HEK293 (cell line): ENCODE measurements at regions not wholly inside any gene's neighbourhood (a gene's known extent, or its start where the extent isn't known, plus 50 kb on each side); places are given as distances from the start of the nearest gene placed in this dataset.

Experiments
- CTCF ChIA-PET: fragments of 350-600 bp; formaldehyde crosslinking; extraction: SDS; loops from one replicate; lab custom pipeline; 2021; ENCODE audit warnings: antibody characterized with exemption; lab: Yijun Ruan, JAX
- POLR2A ChIA-PET: fragments of 300-600 bp; formaldehyde crosslinking; extraction: SDS; loops from one replicate; lab custom pipeline; 2020; ENCODE audit warnings: antibody characterized with exemption, inconsistent platforms; lab: Yijun Ruan, JAX
- H3K27ac ChIP-seq: fragments of 200-500 bp; sonication (Bioruptor generic); 2 replicates; pipeline ENCODE4 v1.5.1; 2014; ENCODE audit warnings: low read depth, low read length, control low read depth, inconsistent platforms; ENCODE audit errors: extremely low read depth
- H3K36me3 ChIP-seq, 2 experiments: fragments of 200-500 bp in 1 of 2; sonication (Bioruptor generic) in 1 of 2; 1 replicate in 1 of 2; 2 replicates in 1 of 2; pipeline ENCODE4 v1.5.1; 2014 to 2017; ENCODE audit warnings: inconsistent platforms in 2 of 2, low read length in 2 of 2; ENCODE audit not compliant: control insufficient read depth in 2 of 2, insufficient read depth in 1 of 2
- H3K4me1 ChIP-seq: fragments of 200-500 bp; sonication (Bioruptor generic); 2 replicates; pipeline ENCODE4 v1.5.1; 2014; ENCODE audit warnings: mild to moderate bottlenecking, low read length, inconsistent platforms; ENCODE audit not compliant: control insufficient read depth, insufficient read depth
- H3K4me3 ChIP-seq: 2 replicates; pipeline ENCODE4 v1.5.1; 2011; ENCODE audit warnings: low read depth, mild to moderate bottlenecking, control low read depth, low read length, moderate library complexity
- H3K9me3 ChIP-seq: fragments of 200-500 bp; sonication (Bioruptor generic); 2 replicates; pipeline ENCODE4 v1.5.1; 2014; ENCODE audit warnings: low read depth, low read length, inconsistent platforms; ENCODE audit not compliant: control insufficient read depth, insufficient read depth
- HOXA7 ChIP-seq: sonication (generic); formaldehyde crosslinking; IDR thresholded peaks from 2 replicates; pipeline ENCODE4 v1.8.1; 2022; ENCODE audit warnings: missing genetic modification reagents, borderline replicate concordance
- OSR2 ChIP-seq: fragments of 450-650 bp; formaldehyde crosslinking; IDR thresholded peaks from 2 replicates; pipeline ENCODE4 v1.5.1; 2016; ENCODE audit warnings: missing biosample characterization, missing genetic modification characterization
- OVOL3 ChIP-seq: fragments of 450-650 bp; formaldehyde crosslinking; IDR thresholded peaks from 2 replicates; pipeline ENCODE4 v1.5.1; 2016; ENCODE audit warnings: missing biosample characterization, missing genetic modification characterization
- REPIN1 ChIP-seq: fragments of 450-650 bp; formaldehyde crosslinking; IDR thresholded peaks from 2 replicates; pipeline ENCODE4 v1.5.1; 2017; ENCODE audit warnings: missing biosample characterization, missing genetic modification characterization, low read depth
- SETDB1 ChIP-seq: IDR thresholded peaks from one replicate; pipeline ENCODE4 v1.6.1; 2017; ENCODE audit warnings: mild to moderate bottlenecking, low read length, moderate library complexity, mixed read lengths; ENCODE audit not compliant: insufficient read length
- TRIM28 ChIP-seq: IDR thresholded peaks from 2 replicates; pipeline ENCODE4 v1.6.1; 2011; ENCODE audit warnings: low read length, control low read depth, borderline replicate concordance
- ZBTB26 ChIP-seq: fragments of 450-650 bp; formaldehyde crosslinking; optimal IDR thresholded peaks from 2 replicates; pipeline ENCODE3; 2016; ENCODE audit warnings: missing biosample characterization, mild to moderate bottlenecking, missing genetic modification characterization
- ZBTB48 ChIP-seq: fragments of 450-650 bp; formaldehyde crosslinking; IDR thresholded peaks from 2 replicates; pipeline ENCODE4 v1.5.1; 2016; ENCODE audit warnings: missing biosample characterization, missing genetic modification characterization
- ZNF223 ChIP-seq: fragments of 450-650 bp; formaldehyde crosslinking; IDR thresholded peaks from 2 replicates; pipeline ENCODE4 v1.5.1; 2016; ENCODE audit warnings: missing biosample characterization, missing genetic modification characterization
- ZNF302 ChIP-seq: fragments of 450-650 bp; formaldehyde crosslinking; IDR thresholded peaks from 2 replicates; pipeline ENCODE4 v1.5.1; 2016; ENCODE audit warnings: missing biosample characterization, missing genetic modification characterization, low read depth
- ZNF311 ChIP-seq: fragments of 450-650 bp; formaldehyde crosslinking; IDR thresholded peaks from 2 replicates; pipeline ENCODE4 v1.5.1; 2017; ENCODE audit warnings: missing biosample characterization, missing genetic modification characterization, borderline replicate concordance
- ZNF324 ChIP-seq: fragments of 450-650 bp; formaldehyde crosslinking; IDR thresholded peaks from 2 replicates; pipeline ENCODE4 v1.5.1; 2016; ENCODE audit warnings: missing biosample characterization, missing genetic modification characterization
- ZNF426 ChIP-seq: fragments of 450-650 bp; formaldehyde crosslinking; IDR thresholded peaks from 2 replicates; pipeline ENCODE4 v1.5.1; 2017; ENCODE audit warnings: missing biosample characterization, missing genetic modification characterization, mild to moderate bottlenecking, inconsistent platforms, moderate library complexity
- ZNF530 ChIP-seq: fragments of 450-650 bp; formaldehyde crosslinking; IDR thresholded peaks from 2 replicates; pipeline ENCODE4 v1.5.1; 2016; ENCODE audit warnings: low read depth, missing biosample characterization, missing genetic modification characterization
- ZNF555 ChIP-seq: fragments of 450-650 bp; formaldehyde crosslinking; conservative IDR thresholded peaks from 2 replicates; pipeline ENCODE4 v1.5.1; 2017; ENCODE audit warnings: missing biosample characterization, mild to moderate bottlenecking, missing genetic modification characterization, inconsistent platforms
- ZNF580 ChIP-seq: fragments of 450-650 bp; formaldehyde crosslinking; IDR thresholded peaks from 2 replicates; pipeline ENCODE4 v1.5.1; 2016; ENCODE audit warnings: missing biosample characterization, missing genetic modification characterization
- ZNF596 ChIP-seq: fragments of 450-650 bp; IDR thresholded peaks from 2 replicates; pipeline ENCODE4 v1.5.0; 2018; ENCODE audit warnings: missing biosample characterization, mild to moderate bottlenecking, missing genetic modification characterization, moderate library complexity
- ZNF624 ChIP-seq: fragments of 450-650 bp; formaldehyde crosslinking; IDR thresholded peaks from 2 replicates; pipeline ENCODE4 v1.5.1; 2017; ENCODE audit warnings: missing biosample characterization, missing genetic modification characterization
- ZNF670 ChIP-seq: fragments of 450-650 bp; formaldehyde crosslinking; IDR thresholded peaks from 2 replicates; pipeline ENCODE4 v1.5.1; 2016; ENCODE audit warnings: missing biosample characterization, missing genetic modification characterization, low read depth
- ZNF704 ChIP-seq: fragments of 450-650 bp; formaldehyde crosslinking; IDR thresholded peaks from 2 replicates; pipeline ENCODE4 v1.5.1; 2016; ENCODE audit warnings: missing biosample characterization, missing genetic modification characterization
- ZNF707 ChIP-seq: fragments of 450-650 bp; formaldehyde crosslinking; IDR thresholded peaks from 2 replicates; pipeline ENCODE4 v1.5.1; 2016; ENCODE audit warnings: missing biosample characterization, missing genetic modification characterization
- ZNF791 ChIP-seq: fragments of 450-650 bp; formaldehyde crosslinking; IDR thresholded peaks from 2 replicates; pipeline ENCODE4 v1.5.1; 2016; ENCODE audit warnings: missing biosample characterization, missing genetic modification characterization
- ZNF830 ChIP-seq: fragments of 450-650 bp; IDR thresholded peaks from 2 replicates; pipeline ENCODE4 v1.5.0; 2018; ENCODE audit warnings: missing biosample characterization, missing genetic modification characterization, low read depth, mild to moderate bottlenecking, moderate library complexity
- TF ChIP-seq, protein P1 (sequence below): fragments of 450-650 bp; formaldehyde crosslinking; IDR thresholded peaks from 2 replicates; pipeline ENCODE4 v1.5.1; 2016; ENCODE audit warnings: missing biosample characterization, missing genetic modification characterization

DNA sequence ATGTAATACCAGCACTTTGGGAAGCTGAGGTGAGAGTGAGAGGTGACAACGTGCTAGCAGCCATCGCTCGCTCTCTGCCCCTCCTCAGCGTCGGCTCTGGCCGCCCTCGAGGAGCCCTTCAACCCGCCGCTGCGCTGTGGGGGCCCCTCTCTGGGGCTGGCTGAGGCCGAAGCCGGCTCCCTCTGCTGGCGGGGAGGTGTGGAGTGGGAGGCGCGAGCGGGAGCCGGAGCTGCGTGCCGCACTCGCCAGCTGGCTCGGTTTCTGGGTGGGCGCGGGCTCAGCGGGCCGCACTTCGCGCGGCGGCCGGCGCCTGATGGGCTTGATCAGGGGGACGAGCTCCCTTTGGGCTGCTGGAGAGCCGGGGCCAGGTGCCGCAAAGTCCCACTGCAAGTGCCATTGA, 98.9 kb upstream of the UBASH3B start:
- Histone ChIP-seq H3K4me3 (no peak overlapping the region; the same call in 1 of the 2 replicates), H3K36me3 (no peaks in the 10 kb centered on the region), H3K27ac (no peak overlapping the region), H3K4me1 (no peaks in the 10 kb centered on the region), H3K9me3 (no peaks in the 10 kb centered on the region)
- TF ChIP-seq ZNF302 (tag by site-specific recombination): no peak
- TF ChIP-seq ZNF670: no peak
- no peak for TF ChIP-seq ZNF530 (tag by site-specific recombination)
- no peak for TF ChIP-seq OVOL3
- peak; percentile 23 for TF ChIP-seq ZBTB26
- TF ChIP-seq, protein P1, sequence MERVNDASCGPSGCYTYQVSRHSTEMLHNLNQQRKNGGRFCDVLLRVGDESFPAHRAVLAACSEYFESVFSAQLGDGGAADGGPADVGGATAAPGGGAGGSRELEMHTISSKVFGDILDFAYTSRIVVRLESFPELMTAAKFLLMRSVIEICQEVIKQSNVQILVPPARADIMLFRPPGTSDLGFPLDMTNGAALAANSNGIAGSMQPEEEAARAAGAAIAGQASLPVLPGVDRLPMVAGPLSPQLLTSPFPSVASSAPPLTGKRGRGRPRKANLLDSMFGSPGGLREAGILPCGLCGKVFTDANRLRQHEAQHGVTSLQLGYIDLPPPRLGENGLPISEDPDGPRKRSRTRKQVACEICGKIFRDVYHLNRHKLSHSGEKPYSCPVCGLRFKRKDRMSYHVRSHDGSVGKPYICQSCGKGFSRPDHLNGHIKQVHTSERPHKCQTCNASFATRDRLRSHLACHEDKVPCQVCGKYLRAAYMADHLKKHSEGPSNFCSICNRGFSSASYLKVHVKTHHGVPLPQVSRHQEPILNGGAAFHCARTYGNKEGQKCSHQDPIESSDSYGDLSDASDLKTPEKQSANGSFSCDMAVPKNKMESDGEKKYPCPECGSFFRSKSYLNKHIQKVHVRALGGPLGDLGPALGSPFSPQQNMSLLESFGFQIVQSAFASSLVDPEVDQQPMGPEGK (tag by site-specific recombination): 0 out of 2 replicates have a peak, but pooled peaks have one; percentile 17
- TF ChIP-seq ZNF311: no peak
- ChIA-PET POLR2A (interaction anchor here (0.5 kb wide), 1 partner anchor 452 kb away, joined by 3 read pairs; no protein-coding TSS in a partner anchor), CTCF (interaction anchor here (0.5 to 2.2 kb wide), 9 partner anchors 14 to 692 kb away, joined by 3 to 11 read pairs (median 4); no protein-coding TSS in a partner anchor)

DNA sequence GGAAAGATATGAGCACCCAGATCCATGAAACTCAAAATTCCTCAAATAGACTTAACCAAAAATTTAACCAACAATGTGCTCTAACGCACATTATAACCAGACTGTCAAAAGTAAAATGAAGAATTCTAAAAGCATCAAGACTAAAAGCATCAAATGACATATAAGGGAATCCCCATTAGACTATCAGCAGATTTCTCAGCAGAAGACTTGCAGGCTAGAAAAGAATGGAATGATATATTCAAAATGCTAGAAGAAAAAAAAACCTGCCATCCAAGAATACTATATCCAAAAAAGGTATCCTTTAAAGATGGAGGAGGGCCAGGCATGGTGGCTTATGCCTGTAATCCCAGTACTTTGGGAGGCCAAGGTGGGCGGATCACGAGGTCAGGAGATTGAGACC, 117.5 kb upstream of the UBASH3B start:
- Histone ChIP-seq H3K4me1 (no peaks in the 10 kb centered on the region), H3K27ac (no peak overlapping the region), H3K4me3 (no peak overlapping the region), H3K9me3 (no peaks in the 10 kb centered on the region), H3K36me3 (no peaks in the 10 kb centered on the region)
- no peak for TF ChIP-seq ZNF596 (tag by site-specific recombination)
- TF ChIP-seq ZNF791 (tag by site-specific recombination): peak; percentile 95
- peak; percentile 89 for TF ChIP-seq SETDB1
- peak; percentile 71; the same call in 1 of the 2 replicates for TF ChIP-seq TRIM28
- ChIA-PET CTCF (no interaction called here), POLR2A (no interaction called here)

- TF ChIP-seq HOXA7 (no peak), ZNF324 (tag by site-specific recombination) (no peak), ZNF580 (no peak), REPIN1 (tag by site-specific recombination) (no peak), ZNF624 (tag by site-specific recombination) (no peak), ZNF830 (no peak), ZNF704 (tag by site-specific recombination) (no peak), ZNF426 (no peak), ZNF555 (tag by site-specific recombination) (no peak), OSR2 (tag by site-specific recombination) (no peak), TRIM28 (no peak), ZNF707 (tag by site-specific recombination) (no peak), ZBTB48 (no peak), ZNF223 (tag by site-specific recombination) (no peak)
- H3K4me3 ChIP-seq: no peak overlapping the region
- CTCF ChIA-PET: interaction anchor here (1.9 kb wide), 1 partner anchor 19 kb away, joined by 7 read pairs; no protein-coding TSS in a partner anchor
These were observed 130.6 kb upstream of the UBASH3B start for GRCh38 chr11:122524898-122525297.

More at GRCh38 chr11:122524898-122525297, 130.6 kb upstream of the UBASH3B start:
- POLR2A ChIA-PET: no interaction called here
- Histone ChIP-seq H3K9me3 (no peaks in the 10 kb centered on the region), H3K4me1 (no peaks in the 10 kb centered on the region), H3K27ac (no peak overlapping the region), H3K36me3 (no peaks in the 10 kb centered on the region)
